Stimulated activated CD4-positive, alpha-beta T cell treated with anti-CD3 and anti-CD28 coated beads, Interleukin-2, amount 100 ng/mL, for 24 hours (primary cell): ENCODE measurements at regions not wholly inside any gene's neighbourhood (a gene's known extent, or its start where the extent isn't known, plus 50 kb on each side); places are given as distances from the start of the nearest gene placed in this dataset.

Experiments used
- DNase-seq, 2 donors: peaks; one replicate each; pipeline ENCODE4 v3.0.0-alpha.2; 2020

DNA sequence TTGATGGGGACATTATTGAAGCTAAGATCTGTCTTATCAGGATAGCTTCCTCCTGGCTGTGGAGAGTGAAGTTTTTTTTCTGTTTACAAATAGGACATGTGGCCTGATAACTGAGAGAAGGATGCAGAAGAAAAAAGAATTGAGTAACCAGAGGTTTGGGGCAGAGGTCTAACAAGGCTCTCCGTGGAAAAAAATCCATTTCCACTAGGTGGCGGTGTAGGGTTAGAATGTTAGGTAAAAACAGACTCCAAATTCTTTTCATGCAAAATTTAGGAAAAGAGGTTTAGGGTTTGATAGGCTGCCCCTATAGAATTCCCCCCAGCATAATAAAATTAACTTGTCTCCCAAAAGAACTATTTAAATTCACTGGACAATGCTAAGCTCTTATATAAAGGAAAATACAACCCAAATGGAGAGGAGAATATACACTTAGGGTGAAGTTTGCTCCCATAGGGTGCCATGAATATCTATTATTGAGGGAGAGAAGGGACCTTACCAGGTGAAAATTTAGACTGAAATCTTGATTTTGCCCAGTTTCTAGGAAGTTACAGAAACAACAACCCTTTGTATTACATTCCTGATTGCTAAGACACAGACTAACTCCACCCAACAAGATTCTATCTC, 1560.4 kb downstream of the OTOL1 start:
- peak in 1 of 2 donors; percentile 10 for DNase-seq

DNA sequence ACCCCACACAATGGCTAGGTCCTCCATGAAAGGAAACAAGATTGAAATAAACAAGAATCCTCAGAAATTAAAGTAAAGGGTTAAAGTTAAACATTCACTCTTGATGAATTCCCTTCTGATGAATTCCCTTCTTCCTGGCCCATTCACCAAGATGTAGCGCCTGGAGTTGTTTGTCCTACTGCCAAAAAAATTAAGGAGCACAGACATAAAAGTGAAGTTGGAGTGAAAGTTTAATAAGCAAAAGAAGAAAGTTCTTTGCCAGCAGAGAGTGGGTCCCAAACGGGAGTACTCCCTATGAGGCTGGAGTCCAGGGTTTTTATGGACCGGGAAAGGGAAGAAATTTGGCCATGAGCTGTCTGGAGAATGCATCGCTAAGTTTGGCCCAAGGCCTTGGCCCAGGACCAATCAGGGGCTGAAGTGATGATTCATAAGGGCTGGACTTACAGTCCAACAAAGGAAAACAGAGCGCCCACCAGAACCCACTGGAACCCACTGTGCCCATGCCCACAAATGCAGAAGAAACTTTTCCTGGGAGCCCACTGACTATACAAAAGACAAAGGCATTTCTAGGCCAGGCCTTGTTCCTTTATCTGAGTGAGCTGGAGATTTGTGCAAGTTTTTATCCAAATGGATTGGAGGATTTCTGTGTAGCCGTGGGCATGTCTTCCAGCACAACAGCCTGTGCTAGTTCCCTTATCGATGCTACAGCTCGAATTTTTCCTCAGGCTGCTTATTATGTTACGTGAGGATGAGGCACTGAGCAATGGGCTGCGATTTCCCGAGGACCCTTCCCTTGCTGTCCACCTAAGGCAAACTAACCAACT, 1561.6 kb downstream of the OTOL1 start:
- DNase-seq, result no peak

DNA sequence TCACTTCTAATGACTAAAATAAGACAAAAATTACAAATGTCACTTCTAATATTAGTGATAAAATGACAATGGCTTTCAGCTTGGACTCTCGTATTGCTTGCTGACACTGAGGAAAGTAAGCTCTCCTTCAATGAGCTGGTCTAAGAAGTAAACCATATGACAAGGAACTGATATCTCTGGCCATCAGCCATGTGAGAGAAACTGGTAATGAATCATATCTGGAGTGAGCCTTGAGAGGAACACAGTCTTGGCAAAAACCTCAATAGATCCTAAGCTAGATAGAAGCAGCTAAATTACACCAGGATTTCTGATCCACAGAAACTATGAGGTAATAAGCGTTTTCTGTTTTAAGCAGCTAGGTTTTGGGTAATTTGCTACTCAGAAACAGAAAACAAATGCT, 1575.1 kb downstream of the OTOL1 start:
- no peak for DNase-seq
